Nephron (organoid): ENCODE measurements at regions not wholly inside any gene's neighbourhood (a gene's known extent, or its start where the extent isn't known, plus 50 kb on each side); places are given as distances from the start of the nearest gene placed in this dataset.

Experiments used
- H3K27ac Mint-ChIP-seq, 3 experiments: 2 replicates each; pipeline ENCODE4 v1.8.0; 2020; ENCODE audit warnings: mixed read lengths in 3 of 3, mild to moderate bottlenecking in 2 of 3, moderate library complexity in 1 of 3
- H3K27me3 Mint-ChIP-seq: 2 replicates; pipeline ENCODE4 v1.8.0; 2021; ENCODE audit warnings: low read depth, mild to moderate bottlenecking, moderate library complexity, mixed read lengths
- H3K36me3 Mint-ChIP-seq: 2 replicates; pipeline ENCODE4 v1.8.0; 2020; ENCODE audit warnings: low read depth, mixed read lengths
- H3K4me1 Mint-ChIP-seq: 2 replicates; pipeline ENCODE4 v1.8.0; 2020; ENCODE audit warnings: mixed read lengths
- H3K4me3 Mint-ChIP-seq, 3 experiments: 2 replicates each; pipeline ENCODE4 v1.8.0; 2020; ENCODE audit warnings: mild to moderate bottlenecking in 3 of 3, mixed read lengths in 3 of 3, moderate library complexity in 2 of 3
- H3K9me3 Mint-ChIP-seq: 2 replicates; pipeline ENCODE4 v1.8.0; 2020; ENCODE audit warnings: mixed read lengths
- CTCF ChIP-seq, 3 experiments: fragments of 200-600 bp; sonication (generic); IDR thresholded peaks; one replicate each; pipeline ENCODE4 v1.5.0; 2021; ENCODE audit warnings: antibody characterized with exemption in 3 of 3; ENCODE audit not compliant: unreplicated experiment in 3 of 3

GRCh38 chr7:131218727-131219128 lies 108.9 kb upstream of the MKLN1 start:
- Mint-ChIP-seq H3K4me1 (no peaks in the 10 kb centered on the region), H3K9me3 (no peaks in the 10 kb centered on the region), H3K27ac (no peak overlapping the region), H3K27me3 (no peaks in the 10 kb centered on the region), H3K4me3 (no peak overlapping the region), H3K36me3 (no peaks in the 10 kb centered on the region)
- no peak for TF ChIP-seq CTCF (IDR thresholded peaks at IDR 0.05; ENCODE audit: unreplicated experiment in 3 of 3)

- TF ChIP-seq CTCF (IDR thresholded peaks at IDR 0.05; ENCODE audit: unreplicated experiment in 3 of 3), result no peak
- no peaks in the 10 kb centered on the region for H3K9me3 Mint-ChIP-seq
- H3K27ac Mint-ChIP-seq, result no peak overlapping the region
- no peaks in the 10 kb centered on the region for H3K27me3 Mint-ChIP-seq
- no peaks in the 10 kb centered on the region for H3K4me1 Mint-ChIP-seq
- no peak overlapping the region for H3K4me3 Mint-ChIP-seq
- no peaks in the 10 kb centered on the region for H3K36me3 Mint-ChIP-seq
Measured at GRCh38 chr7:131219312-131220041, 108.2 kb upstream of the MKLN1 start.

GRCh38 chr7:131221061-131221460 lies 106.6 kb upstream of the MKLN1 start:
- H3K36me3 Mint-ChIP-seq, result no peaks in the 10 kb centered on the region
- no peaks in the 10 kb centered on the region for H3K9me3 Mint-ChIP-seq
- TF ChIP-seq CTCF (IDR thresholded peaks at IDR 0.05; ENCODE audit: unreplicated experiment in 3 of 3), result no peak
- H3K4me3 Mint-ChIP-seq, result no peak overlapping the region
- H3K27ac Mint-ChIP-seq, result no peak overlapping the region
- peaks cover 9% of the 10 kb centered on the region for H3K4me1 Mint-ChIP-seq
- no peaks in the 10 kb centered on the region for H3K27me3 Mint-ChIP-seq

- Mint-ChIP-seq H3K36me3 (no peaks in the 10 kb centered on the region), H3K9me3 (peaks cover 3% of the 10 kb centered on the region), H3K27me3 (no peaks in the 10 kb centered on the region), H3K27ac (no peak overlapping the region), H3K4me1 (peaks cover 13% of the 10 kb centered on the region), H3K4me3 (no peak overlapping the region)
- no peak for TF ChIP-seq CTCF (IDR thresholded peaks at IDR 0.05; ENCODE audit: unreplicated experiment in 3 of 3)
Measured at GRCh38 chr7:131222171-131222570, 105.5 kb upstream of the MKLN1 start.

- peaks cover 13% of the 10 kb centered on the region for H3K4me1 Mint-ChIP-seq
- TF ChIP-seq CTCF (IDR thresholded peaks at IDR 0.05; ENCODE audit: unreplicated experiment in 3 of 3), result no peak
- no peak overlapping the region for H3K27ac Mint-ChIP-seq
Measured at GRCh38 chr7:131223151-131223550, 104.5 kb upstream of the MKLN1 start.

GRCh38 chr7:131224996-131225395 lies 102.7 kb upstream of the MKLN1 start:
- peaks cover 13% of the 10 kb centered on the region for H3K4me1 Mint-ChIP-seq
- peaks cover 6% of the 10 kb centered on the region for H3K9me3 Mint-ChIP-seq
- no peaks in the 10 kb centered on the region for H3K27me3 Mint-ChIP-seq
- peak overlapping the region; percentile 94 to 97 (median 97) for H3K27ac Mint-ChIP-seq
- no peaks in the 10 kb centered on the region for H3K36me3 Mint-ChIP-seq
- no peak overlapping the region for H3K4me3 Mint-ChIP-seq
- TF ChIP-seq CTCF (IDR thresholded peaks at IDR 0.05; ENCODE audit: unreplicated experiment in 3 of 3), result no peak

More at GRCh38 chr7:131223151-131223550, 104.5 kb upstream of the MKLN1 start:
- Mint-ChIP-seq H3K9me3 (peaks cover 6% of the 10 kb centered on the region), H3K36me3 (no peaks in the 10 kb centered on the region), H3K27me3 (no peaks in the 10 kb centered on the region), H3K4me3 (no peak overlapping the region)
